ENCODE measurements at regions not wholly inside any gene's neighbourhood (a gene's known extent, or its start where the extent isn't known, plus 50 kb on each side); places are given as distances from the start of the nearest gene placed in this dataset.
"Not testable (repeated sequence)": the region's sequence is repeated elsewhere in the genome, so short reads cannot be mapped to it uniquely, and the experiment has no call there.

- not testable (repeated sequence) for DNase-seq
Observed at GRCh38 chr9:63912451-63912850, 1372.6 kb downstream of the FOXD4L5 start.

- not testable (repeated sequence) for DNase-seq
Observed at GRCh38 chr9:63909076-63909475, 1375.9 kb downstream of the FOXD4L5 start.

GRCh38 chr9:63899637-63900190 is 1385.3 kb downstream of the FOXD4L5 start:
- not testable (repeated sequence) for DNase-seq

GRCh38 chr9:63881386-63881785 is 1403.6 kb downstream of the FOXD4L5 start:
- DNase-seq: not testable (repeated sequence)

DNA sequence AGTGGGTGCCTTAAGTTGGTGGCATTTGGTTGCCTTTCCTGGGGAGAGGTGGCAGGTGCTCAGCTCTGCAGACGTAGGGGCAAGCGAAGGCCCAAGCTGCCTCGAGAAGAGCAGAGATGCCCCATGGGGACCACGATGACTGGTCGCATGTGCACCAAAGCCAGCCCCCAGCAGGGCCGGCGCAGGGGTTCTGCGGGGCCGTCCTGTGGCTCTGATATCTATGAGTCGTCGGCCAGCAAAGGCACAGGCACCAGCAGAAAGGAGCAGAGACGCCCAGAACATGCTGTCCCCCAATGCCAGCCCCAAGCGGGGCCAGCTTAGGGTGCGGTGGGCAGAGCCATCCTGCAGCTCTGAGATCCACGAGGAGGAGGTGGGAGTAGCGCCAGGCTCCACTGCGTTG is 1408.6 kb downstream of the FOXD4L5 start:
- not testable (repeated sequence) for DNase-seq

DNA sequence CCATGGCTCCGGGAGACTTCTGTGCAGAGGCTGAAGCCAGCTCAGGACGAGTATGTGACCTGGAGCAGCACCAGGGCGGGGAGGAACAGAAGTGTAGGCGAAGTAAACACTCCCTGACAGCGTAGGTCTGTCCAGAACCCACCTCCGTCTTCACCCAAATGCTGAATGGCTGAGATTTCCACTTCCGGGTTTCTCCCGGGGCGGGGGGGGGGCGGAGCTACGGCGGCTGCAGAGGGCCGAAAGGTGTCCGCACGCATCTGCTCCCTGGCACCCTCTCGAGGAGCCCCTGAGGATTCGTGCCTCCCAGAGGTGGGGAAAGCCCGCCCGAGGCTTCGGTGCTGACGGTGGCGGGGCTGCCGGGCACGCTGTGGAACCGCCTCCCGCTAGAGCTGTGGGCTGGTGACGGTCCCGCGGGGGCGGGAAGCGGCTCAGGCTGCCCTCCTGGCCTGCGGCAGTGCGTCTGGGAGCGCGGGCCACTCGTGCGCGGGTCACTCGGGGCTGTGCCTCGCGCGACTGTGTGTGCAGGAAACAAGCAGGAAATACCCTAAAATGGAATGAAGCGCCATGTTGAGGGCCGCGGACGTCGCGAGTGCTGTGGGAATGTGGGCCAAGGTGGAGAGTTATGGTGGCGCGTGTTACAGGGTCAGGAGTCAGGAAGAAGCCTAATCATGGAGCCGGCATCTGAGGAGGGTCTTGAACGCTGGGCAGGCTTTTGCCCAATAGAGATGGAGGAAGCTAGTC is 1425.4 kb downstream of the FOXD4L5 start:
- DNase-seq: peak; percentile 61

DNA sequence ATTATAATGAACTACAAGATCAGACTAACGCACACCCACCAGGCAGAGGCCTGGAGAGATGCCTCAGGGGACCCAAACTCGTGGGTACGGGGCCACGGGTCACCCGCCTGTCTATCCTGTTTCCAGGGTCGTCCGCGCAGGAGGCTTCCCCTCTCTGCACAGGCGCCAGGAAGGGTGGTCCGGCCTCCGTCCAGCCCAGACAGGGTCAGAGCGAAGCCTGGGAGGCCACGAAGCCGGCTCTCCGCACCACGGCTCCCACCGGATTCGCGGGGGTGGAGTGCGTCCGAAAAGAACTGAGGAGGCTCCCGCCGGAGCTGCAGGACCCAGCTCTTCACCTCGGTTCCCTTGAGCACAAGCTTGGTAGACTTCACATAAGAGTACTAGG is 1425.9 kb downstream of the FOXD4L5 start:
- not testable (repeated sequence) for DNase-seq

DNA sequence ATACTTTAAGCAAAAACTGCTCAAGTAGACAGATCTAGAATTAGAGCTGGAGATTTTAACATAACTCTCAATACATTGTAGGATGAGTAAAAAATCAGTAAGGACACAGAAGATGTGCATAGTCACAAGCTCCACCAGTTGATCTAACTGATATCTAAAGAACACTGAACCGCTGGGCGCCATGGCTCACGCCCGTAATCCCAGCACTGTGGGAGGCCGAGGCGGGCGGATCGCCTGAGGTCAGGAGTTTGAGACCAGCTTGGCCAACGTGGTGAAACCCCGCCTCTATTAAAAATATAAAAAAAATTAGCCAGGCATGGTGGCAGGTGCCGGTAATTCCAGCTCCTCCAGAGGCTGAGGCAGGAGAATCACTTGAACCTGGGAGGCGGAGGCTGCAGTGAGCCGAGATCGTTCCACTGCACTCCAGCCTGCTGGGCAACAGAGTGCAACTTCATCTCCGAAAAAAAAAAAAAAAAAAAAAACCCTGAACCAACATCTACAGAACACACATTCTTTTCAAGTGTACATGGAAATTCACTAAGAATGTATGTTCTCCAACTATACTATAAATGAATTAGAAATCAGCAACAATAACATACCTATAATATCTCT is 1431.8 kb downstream of the FOXD4L5 start:
- not testable (repeated sequence) for DNase-seq

GRCh38 chr9:63824804-63825203 is 1460.2 kb downstream of the FOXD4L5 start:
- DNase-seq: not testable (repeated sequence)

- DNase-seq: not testable (repeated sequence)
Observed at GRCh38 chr9:63823375-63824201, 1461.4 kb downstream of the FOXD4L5 start.

- not testable (repeated sequence) for DNase-seq
Observed at GRCh38 chr9:63822615-63823374, 1462.2 kb downstream of the FOXD4L5 start.

DNA sequence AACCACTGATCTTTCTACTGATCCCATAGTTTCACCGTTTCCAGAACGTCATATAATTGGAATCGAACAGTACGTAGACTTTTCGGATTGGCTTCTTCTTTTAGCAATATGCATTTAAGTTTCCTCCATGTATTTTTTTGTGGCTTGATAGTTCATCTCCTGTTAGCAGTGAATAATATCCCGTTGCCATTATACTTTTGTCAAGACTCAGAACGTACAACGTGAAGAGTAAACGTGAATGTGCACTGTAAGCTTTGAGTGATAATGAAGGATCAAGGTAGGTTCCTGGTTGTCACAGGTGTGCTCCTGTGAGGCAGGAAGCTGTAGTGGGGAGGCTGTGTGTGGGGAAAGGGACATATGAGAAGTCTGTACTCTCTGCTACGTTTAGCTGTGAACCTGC is 1463.7 kb downstream of the FOXD4L5 start:
- not testable (repeated sequence) for DNase-seq

DNA sequence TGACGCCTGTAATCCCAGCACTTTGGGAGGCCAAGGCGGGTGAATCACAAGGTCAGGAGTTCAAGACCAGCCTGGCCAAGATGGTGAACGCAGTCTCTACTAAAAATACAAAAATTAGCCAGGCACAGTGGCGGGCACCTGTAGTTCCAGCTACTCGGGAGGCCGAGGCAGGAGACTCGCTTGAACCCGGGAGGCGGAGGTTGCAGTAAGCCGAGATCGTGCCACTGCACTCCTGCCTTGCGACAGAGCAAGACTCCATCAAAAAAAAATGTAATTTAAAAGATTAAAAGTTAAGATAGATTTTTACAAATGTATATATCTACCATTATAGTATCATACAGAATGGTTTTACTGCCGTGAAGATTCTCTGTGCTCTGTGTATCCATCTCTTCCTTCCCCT is 1464.1 kb downstream of the FOXD4L5 start:
- DNase-seq: not testable (repeated sequence)

DNA sequence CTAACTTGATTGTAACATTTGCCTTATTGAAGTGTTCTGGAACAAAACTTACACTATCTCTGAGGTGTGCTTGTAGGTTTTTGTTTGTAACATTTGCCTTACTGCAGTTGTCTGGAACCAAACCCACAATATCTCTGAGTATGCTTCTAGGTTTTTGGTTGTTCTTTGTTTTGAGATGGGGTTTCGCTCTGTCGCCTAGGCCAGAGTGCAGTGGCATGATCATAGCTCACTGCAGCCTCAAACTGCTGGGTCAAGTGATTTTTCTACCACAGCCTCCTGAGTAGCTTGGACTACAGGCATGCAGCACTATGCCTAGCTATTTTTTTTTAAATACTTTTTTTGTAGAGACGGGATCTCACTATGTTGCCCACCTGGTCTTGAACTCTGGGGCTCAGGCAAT is 1464.6 kb downstream of the FOXD4L5 start:
- DNase-seq: not testable (repeated sequence)

DNA sequence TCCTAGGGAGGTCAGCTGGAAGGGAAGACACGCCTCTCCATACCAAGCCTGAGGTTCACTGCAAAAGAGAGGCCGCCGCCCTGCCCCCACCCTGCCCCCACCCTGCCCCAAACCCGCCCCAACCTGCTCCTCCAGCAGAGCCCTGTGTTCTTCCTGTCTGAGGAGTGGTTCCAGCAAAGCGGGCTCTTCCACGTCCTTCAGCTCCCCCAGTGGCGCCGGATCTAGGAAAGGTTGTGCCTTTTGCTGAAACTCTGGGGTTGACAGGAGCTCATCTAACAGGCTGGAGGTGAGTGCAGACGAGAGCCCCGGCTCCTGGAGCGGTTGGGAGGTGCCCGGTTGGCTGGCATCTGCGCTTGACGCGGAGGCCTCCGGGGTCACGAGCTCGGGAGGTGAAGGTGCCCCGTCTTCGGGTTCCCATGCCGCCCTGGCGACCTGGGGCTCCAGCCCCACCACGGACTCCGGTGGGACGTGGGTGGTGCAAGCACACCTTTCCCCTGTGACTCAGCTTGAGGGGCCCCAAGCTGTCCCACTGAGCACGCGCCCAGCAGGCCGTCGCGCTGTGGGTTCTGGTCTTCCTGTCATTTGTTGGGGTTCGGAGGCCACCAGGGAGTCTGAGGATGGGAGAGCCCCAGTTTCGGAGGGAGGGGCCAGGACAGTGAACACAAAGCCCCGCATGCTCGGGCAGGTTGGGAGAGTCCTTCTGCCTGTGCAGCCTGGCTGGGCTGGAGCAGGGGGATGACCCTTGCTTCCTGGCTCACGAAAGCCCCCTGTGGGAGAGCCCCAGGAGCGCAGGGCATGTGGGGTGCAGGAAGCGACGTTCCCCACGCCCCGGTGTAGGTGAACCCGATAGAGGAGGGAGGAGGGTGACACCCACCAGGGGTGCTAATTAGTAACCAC is 1467.1 kb downstream of the FOXD4L5 start:
- peak; percentile 85 for DNase-seq

- peak; percentile 89 for DNase-seq
Observed at GRCh38 chr9:63816751-63817621, 1468.0 kb downstream of the FOXD4L5 start.

DNA sequence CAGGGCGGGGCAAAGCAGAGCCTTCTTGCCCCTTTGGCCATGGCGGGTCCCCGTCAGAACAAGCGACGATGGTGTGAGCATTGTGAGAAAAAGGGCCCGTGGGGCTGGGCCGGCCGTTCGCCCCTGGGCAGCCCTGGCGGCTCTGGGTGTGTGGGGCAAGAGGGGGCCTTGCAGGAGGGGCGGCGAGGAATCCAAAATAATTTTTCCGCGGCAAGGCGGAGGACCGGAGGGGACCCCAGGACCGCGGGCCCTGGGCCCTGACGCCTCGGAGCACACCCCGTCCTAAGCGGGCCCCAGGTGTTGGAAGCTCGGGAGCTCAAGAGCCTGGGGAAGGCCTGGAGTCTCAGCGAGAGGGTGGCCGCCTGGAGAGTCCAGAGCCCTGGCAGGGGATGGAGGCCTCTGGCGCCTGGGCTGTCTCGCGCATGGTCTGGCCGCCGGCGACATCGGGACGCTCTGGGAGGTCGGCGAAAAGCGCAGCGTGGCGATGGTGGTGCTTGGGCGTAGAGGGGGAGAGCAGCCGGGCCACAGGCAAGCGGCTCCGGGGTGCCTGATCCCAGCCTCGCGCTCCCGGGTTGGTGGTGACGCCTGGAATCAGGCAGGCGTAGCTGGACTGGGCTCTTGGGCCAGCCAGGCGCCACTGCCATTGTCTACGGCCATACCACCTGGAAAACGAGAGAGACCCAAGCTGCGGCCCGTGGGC is 1469.9 kb downstream of the FOXD4L5 start:
- DNase-seq: not testable (repeated sequence)

GRCh38 chr9:63813391-63814021 is 1471.5 kb downstream of the FOXD4L5 start:
- not testable (repeated sequence) for DNase-seq

- not testable (repeated sequence) for DNase-seq
Observed at GRCh38 chr9:63812822-63813221, 1472.2 kb downstream of the FOXD4L5 start.
